GM12891 (cell line): ENCODE measurements at regions not wholly inside any gene's neighbourhood (a gene's known extent, or its start where the extent isn't known, plus 50 kb on each side); places are given as distances from the start of the nearest gene placed in this dataset.

ENCODE experiments used
- PAX5 ChIP-seq: IDR thresholded peaks from 2 replicates; pipeline ENCODE4 v1.6.1; 2011; ENCODE audit warnings: low read length, moderate library complexity, mild to moderate bottlenecking; ENCODE audit not compliant: insufficient read depth, severe bottlenecking
- POLR2A ChIP-seq: IDR thresholded peaks from 2 replicates; pipeline ENCODE4 v1.6.1; 2011; ENCODE audit warnings: low read depth, low read length, control low read depth
- POLR2AphosphoS5 ChIP-seq: IDR thresholded peaks from 2 replicates; pipeline ENCODE4 v1.6.1; 2011; ENCODE audit warnings: low read depth, low read length, control low read depth
- SPI1 ChIP-seq: IDR thresholded peaks from 2 replicates; pipeline ENCODE4 v1.6.1; 2011; ENCODE audit warnings: low read depth, low read length, control low read depth
- TAF1 ChIP-seq: IDR thresholded peaks from 2 replicates; pipeline ENCODE4 v1.6.1; 2011; ENCODE audit warnings: low read depth, low read length, control low read depth

- TF ChIP-seq TAF1 (no peak), POLR2AphosphoS5 (no peak), POLR2A (no peak), PAX5 (no peak), SPI1 (no peak)
Measured at GRCh38 chr1:95553595-95553994, 319.6 kb downstream of the RWDD3 start.
